HCT116 (cell line): ENCODE measurements at regions not wholly inside any gene's neighbourhood (a gene's known extent, or its start where the extent isn't known, plus 50 kb on each side); places are given as distances from the start of the nearest gene placed in this dataset.

ENCODE experiments used
- CTCF ChIP-seq, 3 experiments: fragments of 200-600 bp in 1 of 3; sonication (generic) in 1 of 3; IDR thresholded peaks in 2 of 3; conservative IDR thresholded peaks in 1 of 3; 2 replicates each; pipeline ENCODE4 v1.5.1; 2012 to 2017; ENCODE audit warnings: low read depth in 2 of 3, low read length in 2 of 3, antibody characterized with exemption in 1 of 3, borderline replicate concordance in 1 of 3, control low read depth in 1 of 3, mild to moderate bottlenecking in 1 of 3, mixed read lengths in 1 of 3, mixed run types in 1 of 3, moderate library complexity in 1 of 3; ENCODE audit not compliant: insufficient read depth in 1 of 3
- EGR1 ChIP-seq: IDR thresholded peaks from 2 replicates; pipeline ENCODE4 v1.6.1; 2012; ENCODE audit warnings: low read depth
- EZH2 ChIP-seq: fragments of 200-600 bp; sonication (generic); IDR thresholded peaks from 2 replicates; pipeline ENCODE4 v1.6.1; 2017; ENCODE audit warnings: antibody characterized with exemption, mixed run types
- EZH2phosphoT487 ChIP-seq: fragments of 200-600 bp; IDR thresholded peaks from 2 replicates; pipeline ENCODE4 v1.6.1; 2018; ENCODE audit warnings: antibody characterized with exemption, borderline replicate concordance
- POLR2A ChIP-seq: IDR thresholded peaks from 2 replicates; pipeline ENCODE4 v1.7.0; 2011; ENCODE audit warnings: borderline replicate concordance; ENCODE audit not compliant: insufficient read depth, insufficient read length; ENCODE audit errors: extremely low read depth
- POLR2AphosphoS5 ChIP-seq: IDR thresholded peaks from 2 replicates; pipeline ENCODE4 v1.6.1; 2011; ENCODE audit warnings: mild to moderate bottlenecking, low read depth, low read length, moderate library complexity
- RAD21 ChIP-seq: IDR thresholded peaks from 2 replicates; pipeline ENCODE4 v1.6.1; 2012; ENCODE audit warnings: low read depth, mild to moderate bottlenecking
- REST ChIP-seq: IDR thresholded peaks from 2 replicates; pipeline ENCODE4 v1.6.1; 2012; ENCODE audit warnings: low read depth
- SP1 ChIP-seq: IDR thresholded peaks from 2 replicates; pipeline ENCODE4 v1.6.1; 2012; ENCODE audit warnings: low read depth
- SRF ChIP-seq: IDR thresholded peaks from 2 replicates; pipeline ENCODE4 v1.6.1; 2012; ENCODE audit warnings: low read depth
- TF ChIP-seq, protein P1 (sequence below): IDR thresholded peaks from 2 replicates; pipeline ENCODE4 v1.6.1; 2012
- TF ChIP-seq, protein P2 (sequence below): IDR thresholded peaks from 2 replicates; pipeline ENCODE4 v1.6.1; 2011; ENCODE audit warnings: mild to moderate bottlenecking, low read length, moderate library complexity; ENCODE audit not compliant: insufficient replicate concordance; ENCODE audit errors: extremely low read depth

- TF ChIP-seq POLR2AphosphoS5 (no peak), EZH2phosphoT487 (no peak), CTCF (IDR thresholded peaks at IDR 0.05 in 2 of 3, conservative IDR thresholded peaks at IDR 0.05 in 1 of 3; ENCODE audit: borderline replicate concordance in 1 of 3, insufficient read depth in 1 of 3, low read depth in 2 of 3, low read length in 2 of 3) (no peak), EZH2 (no peak), SRF (no peak), RAD21 (no peak), POLR2A (no peak), REST (no peak), EGR1 (no peak), SP1 (no peak)
- TF ChIP-seq, protein P1, sequence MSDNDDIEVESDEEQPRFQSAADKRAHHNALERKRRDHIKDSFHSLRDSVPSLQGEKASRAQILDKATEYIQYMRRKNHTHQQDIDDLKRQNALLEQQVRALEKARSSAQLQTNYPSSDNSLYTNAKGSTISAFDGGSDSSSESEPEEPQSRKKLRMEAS = no peak
- TF ChIP-seq, protein P2, sequence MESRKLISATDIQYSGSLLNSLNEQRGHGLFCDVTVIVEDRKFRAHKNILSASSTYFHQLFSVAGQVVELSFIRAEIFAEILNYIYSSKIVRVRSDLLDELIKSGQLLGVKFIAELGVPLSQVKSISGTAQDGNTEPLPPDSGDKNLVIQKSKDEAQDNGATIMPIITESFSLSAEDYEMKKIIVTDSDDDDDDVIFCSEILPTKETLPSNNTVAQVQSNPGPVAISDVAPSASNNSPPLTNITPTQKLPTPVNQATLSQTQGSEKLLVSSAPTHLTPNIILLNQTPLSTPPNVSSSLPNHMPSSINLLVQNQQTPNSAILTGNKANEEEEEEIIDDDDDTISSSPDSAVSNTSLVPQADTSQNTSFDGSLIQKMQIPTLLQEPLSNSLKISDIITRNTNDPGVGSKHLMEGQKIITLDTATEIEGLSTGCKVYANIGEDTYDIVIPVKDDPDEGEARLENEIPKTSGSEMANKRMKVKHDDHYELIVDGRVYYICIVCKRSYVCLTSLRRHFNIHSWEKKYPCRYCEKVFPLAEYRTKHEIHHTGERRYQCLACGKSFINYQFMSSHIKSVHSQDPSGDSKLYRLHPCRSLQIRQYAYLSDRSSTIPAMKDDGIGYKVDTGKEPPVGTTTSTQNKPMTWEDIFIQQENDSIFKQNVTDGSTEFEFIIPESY = no peak
These were observed 2100.9 kb upstream of the CELF4 start for GRCh38 chr18:39666541-39666940.
